RWPE2 (cell line): ENCODE measurements at regions not wholly inside any gene's neighbourhood (a gene's known extent, or its start where the extent isn't known, plus 50 kb on each side); places are given as distances from the start of the nearest gene placed in this dataset.

Experiments
- ATAC-seq: fragments of 200-7000 bp; cut with Tn5 transposase; 3 replicates; pipeline ENCODE4 v1.9.1; 2021; ENCODE audit warnings: low read depth
- DNase-seq: peaks from one replicate; pipeline ENCODE4 v3.0.0-alpha.2; 2020; ENCODE audit warnings: low spot score
- H3K27ac ChIP-seq: fragments of 450-650 bp; 2 replicates; pipeline ENCODE4 v1.5.1; 2017; ENCODE audit warnings: mild to moderate bottlenecking; ENCODE audit not compliant: poor library complexity, severe bottlenecking
- H3K27me3 ChIP-seq: fragments of 250-450 bp; sonication (Bioruptor Pico); 2 replicates; pipeline ENCODE4 v1.5.1; 2021; ENCODE audit warnings: mild to moderate bottlenecking, moderate library complexity; ENCODE audit not compliant: insufficient read depth, poor library complexity, severe bottlenecking
- H3K36me3 ChIP-seq: fragments of 250-450 bp; sonication (Bioruptor Pico); 2 replicates; pipeline ENCODE4 v1.5.1; 2020; ENCODE audit warnings: low read depth, mild to moderate bottlenecking, moderate library complexity
- H3K4me1 ChIP-seq: fragments of 250-450 bp; sonication (Bioruptor Pico); 2 replicates; pipeline ENCODE4 v1.5.1; 2021; ENCODE audit warnings: mild to moderate bottlenecking, moderate library complexity; ENCODE audit not compliant: insufficient read depth, poor library complexity, severe bottlenecking
- H3K4me3 ChIP-seq: fragments of 250-450 bp; sonication (Bioruptor Pico); 2 replicates; pipeline ENCODE4 v1.5.1; 2021; ENCODE audit warnings: mild to moderate bottlenecking, moderate library complexity; ENCODE audit not compliant: severe bottlenecking
- H3K9me3 ChIP-seq: fragments of 250-450 bp; sonication (Bioruptor Pico); 2 replicates; pipeline ENCODE4 v1.5.1; 2021; ENCODE audit warnings: mild to moderate bottlenecking, moderate library complexity; ENCODE audit not compliant: severe bottlenecking
- CTCF ChIP-seq: fragments of 450-650 bp; IDR thresholded peaks from one replicate; pipeline ENCODE4 v1.5.1; 2017; ENCODE audit warnings: mild to moderate bottlenecking, moderate library complexity; ENCODE audit not compliant: poor library complexity, severe bottlenecking

- DNase-seq = no peak
- TF ChIP-seq CTCF = no peak
- Histone ChIP-seq H3K27me3 (no peaks in the 10 kb centered on the region), H3K4me3 (no peak overlapping the region), H3K4me1 (no peaks in the 10 kb centered on the region), H3K36me3 (no peaks in the 10 kb centered on the region), H3K27ac (no peak overlapping the region), H3K9me3 (no peaks in the 10 kb centered on the region)
- no peak for ATAC-seq
Observed at GRCh38 chr7:35968140-35968940, 167.5 kb downstream of the SEPTIN7 start.

- Histone ChIP-seq H3K27me3 (no peaks in the 10 kb centered on the region), H3K36me3 (no peaks in the 10 kb centered on the region), H3K4me1 (no peaks in the 10 kb centered on the region), H3K27ac (no peak overlapping the region), H3K4me3 (no peak overlapping the region), H3K9me3 (no peaks in the 10 kb centered on the region)
- TF ChIP-seq CTCF = no peak
- no peak for DNase-seq
- ATAC-seq = no peak
Observed at GRCh38 chr7:35969066-35969465, 168.2 kb downstream of the SEPTIN7 start.

GRCh38 chr7:35970458-35970857, 169.6 kb downstream of the SEPTIN7 start:
- TF ChIP-seq CTCF = no peak
- Histone ChIP-seq H3K9me3 (no peaks in the 10 kb centered on the region), H3K27ac (no peak overlapping the region), H3K4me1 (no peaks in the 10 kb centered on the region), H3K4me3 (no peak overlapping the region), H3K36me3 (no peaks in the 10 kb centered on the region), H3K27me3 (no peaks in the 10 kb centered on the region)
- no peak for DNase-seq
- no peak for ATAC-seq

GRCh38 chr7:35971133-35971891, 170.5 kb downstream of the SEPTIN7 start:
- no peak for TF ChIP-seq CTCF
- Histone ChIP-seq H3K4me3 (no peak overlapping the region), H3K4me1 (no peaks in the 10 kb centered on the region), H3K9me3 (no peaks in the 10 kb centered on the region), H3K27me3 (no peaks in the 10 kb centered on the region), H3K27ac (no peak overlapping the region), H3K36me3 (no peaks in the 10 kb centered on the region)
- ATAC-seq = no peak
- no peak for DNase-seq
